ENCODE measurements at regions not wholly inside any gene's neighbourhood (a gene's known extent, or its start where the extent isn't known, plus 50 kb on each side); places are given as distances from the start of the nearest gene placed in this dataset.

DNA sequence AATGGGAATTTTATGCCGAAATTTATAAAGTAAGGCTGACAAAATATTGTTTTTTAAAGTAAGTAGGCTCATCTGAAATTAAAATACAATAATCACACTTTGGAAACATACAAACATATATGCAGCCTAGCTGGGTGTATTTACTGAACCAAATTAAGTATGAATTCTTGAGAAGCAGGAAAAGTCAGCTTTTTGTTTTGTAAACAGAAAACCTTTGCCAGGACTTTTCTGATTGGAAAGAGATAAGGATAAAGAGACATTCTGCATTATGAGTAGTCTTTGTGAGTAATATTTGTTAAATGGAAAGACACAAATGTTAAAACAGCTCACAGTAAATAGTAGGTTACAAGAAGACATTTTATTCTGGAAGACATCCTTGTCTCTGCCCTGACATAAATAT, 1380.8 kb downstream of the GRIK2 start:
- no peak for TF ChIP-seq CTBP1 (IDR thresholded peaks at IDR 0.05; ENCODE audit: borderline replicate concordance)
- no peak for TF ChIP-seq PKNOX1 (IDR thresholded peaks at IDR 0.05)
- no peak for TF ChIP-seq ELF4 (IDR thresholded peaks at IDR 0.05)
- TF ChIP-seq TARDBP (IDR thresholded peaks at IDR 0.05) = no peak
- no peak for TF ChIP-seq FOXM1 (IDR thresholded peaks at IDR 0.05; ENCODE audit: borderline replicate concordance)
- no peak for TF ChIP-seq FOXK2 (IDR thresholded peaks at IDR 0.05)
- no peak for TF ChIP-seq SUZ12 (IDR thresholded peaks at IDR 0.05)
- no peak for TF ChIP-seq NFRKB (IDR thresholded peaks at IDR 0.05)
- TF ChIP-seq BHLHE40 (IDR thresholded peaks at IDR 0.05; ENCODE audit: borderline replicate concordance) = no peak
- TF ChIP-seq ARNT (IDR thresholded peaks at IDR 0.05) = no peak
